Renal cortical epithelial cell (primary cell): ENCODE measurements at regions not wholly inside any gene's neighbourhood (a gene's known extent, or its start where the extent isn't known, plus 50 kb on each side); places are given as distances from the start of the nearest gene placed in this dataset.
"Not testable (repeated sequence)": the region's sequence is repeated elsewhere in the genome, so short reads cannot be mapped to it uniquely, and the experiment has no call there.

ENCODE experiments used
- DNase-seq: peaks from one replicate; pipeline ENCODE4 v3.0.0-alpha.2; 2011; ENCODE audit warnings: low read depth

DNA sequence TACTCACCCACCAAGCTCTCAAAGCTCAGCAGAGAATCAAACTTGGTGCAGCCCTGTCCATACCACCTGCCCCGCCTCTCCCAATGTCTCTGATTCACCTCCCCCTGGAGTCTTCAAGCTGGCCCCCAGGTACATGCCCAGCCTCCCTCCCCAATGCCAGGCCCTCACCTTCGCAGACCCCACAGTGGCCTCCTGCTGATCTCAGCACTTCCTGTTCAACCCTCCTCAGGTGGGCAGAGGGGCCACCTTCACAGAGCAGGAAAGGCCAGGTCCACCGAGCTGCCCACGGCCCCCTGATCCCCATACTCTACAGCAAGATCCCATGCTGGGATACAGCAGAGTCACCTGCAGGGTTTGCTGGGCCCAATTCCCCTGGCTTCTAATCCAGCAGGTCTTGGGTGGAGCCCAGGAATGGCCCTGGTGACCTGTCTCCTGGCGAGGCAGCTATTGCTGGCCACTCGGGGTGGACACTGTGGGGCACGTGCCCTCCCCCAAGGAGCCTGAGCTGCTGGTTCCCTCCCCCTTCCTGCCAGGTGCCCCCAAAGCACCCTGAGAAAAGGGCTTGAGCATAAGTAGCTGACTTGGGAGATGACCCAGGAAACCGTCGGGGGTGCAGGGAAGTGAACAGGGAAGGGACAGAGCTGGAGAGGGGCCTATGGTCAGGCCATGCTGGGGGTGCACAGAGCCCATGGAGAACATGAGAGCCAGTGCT is 150.7 kb downstream of the BRD1 start:
- no peak for DNase-seq

DNA sequence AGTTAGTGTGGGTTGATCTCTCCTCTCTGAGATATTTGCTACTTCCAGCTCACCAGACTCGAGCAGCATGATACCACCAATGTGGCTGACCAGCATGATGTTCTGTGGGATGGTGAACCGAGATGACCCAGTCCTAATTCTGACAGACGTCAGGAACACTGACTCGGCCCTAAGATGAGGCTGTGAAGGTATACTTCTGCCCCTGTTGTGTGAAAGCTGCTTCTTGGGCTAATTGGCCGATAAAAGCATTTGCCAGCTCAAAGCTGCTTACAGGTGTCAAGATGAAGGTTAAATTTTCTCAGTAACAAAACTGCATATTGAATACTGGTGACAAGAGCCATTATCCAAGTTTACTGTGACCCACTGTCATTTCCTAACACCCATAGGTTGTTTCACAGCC is 151.4 kb downstream of the BRD1 start:
- no peak for DNase-seq

DNA sequence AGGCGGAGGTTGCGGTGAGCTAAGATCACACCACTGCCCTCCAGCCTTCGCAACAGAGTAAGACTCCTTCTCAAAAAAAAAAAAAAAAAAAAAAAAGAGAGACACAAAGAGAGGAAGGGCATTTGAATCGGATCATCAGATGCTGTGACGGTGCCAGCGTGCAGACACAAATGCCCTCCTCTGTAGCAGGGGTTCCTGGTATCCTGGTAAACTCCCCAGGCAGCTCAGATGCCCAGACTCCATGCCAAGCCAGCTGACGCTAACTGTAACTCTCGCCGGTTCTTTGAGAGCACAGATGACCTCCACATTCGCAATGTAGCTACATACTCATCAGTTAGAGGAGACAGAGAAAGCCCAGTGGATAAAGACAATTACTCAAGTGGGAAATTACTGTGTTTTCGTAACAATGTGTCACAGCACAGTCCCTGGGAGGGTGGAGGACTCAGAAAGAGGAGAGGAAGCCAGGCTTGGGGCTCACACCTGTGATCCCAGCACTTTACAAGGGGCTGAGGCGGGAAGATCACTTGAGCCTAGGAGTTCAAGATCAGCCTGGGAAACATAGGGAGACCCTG is 153.1 kb downstream of the BRD1 start:
- no peak for DNase-seq

DNA sequence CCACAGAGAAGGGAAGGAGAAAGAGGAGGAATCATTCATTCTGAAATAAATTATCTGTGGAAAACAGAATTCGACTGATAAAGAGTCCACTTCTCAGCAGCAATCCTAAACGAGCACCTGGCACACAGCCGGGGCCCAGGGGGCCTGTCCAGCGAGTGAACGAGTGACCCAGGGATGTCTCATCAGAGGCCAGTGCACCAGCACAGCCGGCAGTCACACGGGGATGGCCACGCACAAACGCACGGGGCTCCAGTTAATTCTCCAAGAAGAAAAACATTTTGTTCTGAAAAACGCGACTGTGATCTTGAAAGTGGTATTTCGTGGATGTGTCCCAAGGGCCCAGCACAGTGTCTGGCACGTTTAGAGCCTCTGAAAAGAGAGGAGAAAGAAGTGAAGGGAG is 154.6 kb downstream of the BRD1 start:
- no peak for DNase-seq

DNA sequence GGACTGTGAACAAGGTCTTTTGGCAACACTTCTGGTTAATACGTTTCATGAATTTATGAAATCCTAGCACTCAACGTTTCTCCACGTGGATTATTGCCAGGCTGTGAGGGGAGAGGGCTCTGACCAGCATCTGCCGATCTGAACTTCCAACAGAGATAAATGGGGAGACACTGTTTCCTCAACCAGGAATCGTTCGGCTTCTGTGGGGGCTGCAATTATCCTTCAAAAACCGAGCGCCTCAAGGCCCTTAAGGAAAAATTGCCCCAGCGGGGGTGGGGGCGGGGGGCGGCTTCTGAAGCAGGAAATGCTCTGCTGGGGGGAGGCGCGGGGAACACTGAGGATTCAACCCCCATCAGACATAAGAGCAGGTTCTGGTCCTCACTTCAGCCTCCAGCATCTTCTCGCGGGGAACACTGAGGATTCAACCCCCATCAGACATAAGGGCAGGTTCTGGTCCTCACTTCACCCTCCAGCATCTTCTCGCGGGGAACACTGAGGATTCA is 155.6 kb downstream of the BRD1 start:
- DNase-seq = no peak

DNA sequence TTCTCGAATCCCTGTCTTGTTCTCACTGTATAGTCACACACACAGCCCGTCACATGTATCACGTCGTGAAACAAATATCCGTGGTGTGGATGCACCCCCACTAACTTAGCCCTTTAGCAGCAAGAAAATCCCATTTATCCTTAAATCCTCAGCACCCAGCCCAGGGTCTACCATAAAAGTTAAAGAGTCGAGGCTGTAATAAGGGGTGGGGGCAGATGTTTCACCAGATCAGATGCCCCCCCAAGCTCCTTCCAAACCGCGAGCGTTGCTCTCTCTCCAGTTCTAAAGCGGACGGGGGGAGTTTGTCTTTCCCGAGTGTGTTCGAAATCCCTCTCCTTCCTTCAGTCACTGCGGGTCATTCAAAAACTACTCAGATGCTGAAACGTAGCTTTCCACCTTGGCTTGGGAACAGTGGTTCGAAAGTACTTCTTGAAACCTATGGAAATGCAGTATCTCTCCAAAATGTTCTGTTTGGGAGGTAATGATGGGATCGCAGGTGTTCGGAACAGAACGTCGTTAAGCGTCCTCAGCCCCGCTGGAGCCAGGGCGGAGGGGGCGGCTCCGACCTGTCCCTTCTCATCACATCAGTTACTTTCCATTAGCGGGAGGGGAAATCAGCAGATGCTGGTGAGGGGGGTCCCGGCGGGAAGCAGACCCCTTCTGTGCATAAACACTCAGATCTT is 156.2 kb downstream of the BRD1 start:
- DNase-seq = no peak

DNA sequence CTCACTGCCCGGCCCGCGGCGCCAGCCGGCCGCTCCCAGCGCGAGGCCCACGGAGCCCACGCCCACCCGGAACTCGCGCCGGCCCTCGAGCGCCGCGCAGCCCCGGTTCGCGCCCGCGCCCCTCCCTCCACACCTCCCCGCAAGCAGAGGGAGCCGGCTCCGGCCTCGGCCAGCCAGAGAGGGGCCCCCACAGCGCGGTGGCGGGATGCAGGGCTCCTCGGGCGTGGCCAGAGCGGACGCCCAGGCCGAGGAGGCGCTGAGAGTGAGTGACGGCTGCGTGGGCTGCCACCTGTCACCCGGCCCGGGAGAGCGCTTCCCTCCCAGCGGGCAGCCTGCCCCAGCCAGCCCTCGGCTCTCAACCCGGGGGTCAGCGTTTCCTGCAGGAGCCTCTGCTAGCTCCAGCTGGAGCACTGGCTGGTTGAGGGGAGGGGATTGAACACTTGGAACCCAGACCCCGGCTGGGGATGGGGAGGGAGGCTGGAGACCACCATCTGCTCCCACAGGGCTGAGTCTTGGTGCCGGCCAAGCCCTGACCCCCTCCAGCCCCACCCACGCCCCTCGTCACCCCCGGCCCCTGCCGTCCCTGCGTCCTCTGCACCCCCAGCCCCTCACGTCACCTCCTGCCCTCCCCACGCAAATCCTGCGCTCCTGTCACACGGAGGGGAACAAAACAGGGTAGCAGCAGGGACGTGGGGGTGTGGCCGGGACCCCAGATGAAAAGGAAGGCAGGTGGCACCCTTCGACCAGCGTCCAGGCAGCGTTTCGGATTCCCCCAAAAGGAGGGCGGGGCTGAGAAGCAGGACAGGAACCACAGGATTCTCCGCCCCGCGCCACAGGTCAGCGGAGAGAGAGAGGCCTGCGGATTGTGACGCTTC is 157.0 kb downstream of the BRD1 start:
- DNase-seq = no peak

DNA sequence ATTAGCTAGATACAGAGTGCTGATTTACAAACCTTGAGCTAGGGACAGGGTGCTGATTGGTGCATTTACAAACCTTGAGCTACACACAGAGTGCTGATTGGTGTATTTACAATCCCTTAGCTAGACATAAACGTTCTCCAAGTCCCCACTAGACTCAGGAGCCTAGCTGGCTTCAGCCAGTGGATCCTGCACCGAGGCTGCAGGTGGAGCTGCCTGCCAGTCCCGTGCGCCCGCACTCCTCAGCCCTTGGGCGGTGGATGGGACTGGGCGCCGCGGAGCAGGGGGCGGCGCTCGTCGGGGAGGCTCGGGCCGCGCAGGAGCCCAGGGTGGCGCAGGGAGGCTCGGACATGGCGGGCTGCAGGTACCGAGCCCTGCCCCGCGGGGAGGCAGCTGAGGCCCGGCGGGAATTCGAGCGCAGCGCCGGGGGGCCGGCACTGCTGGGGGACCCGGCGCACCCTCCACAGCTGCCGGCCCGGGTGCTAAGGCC is 157.7 kb downstream of the BRD1 start:
- not testable (repeated sequence) for DNase-seq

DNA sequence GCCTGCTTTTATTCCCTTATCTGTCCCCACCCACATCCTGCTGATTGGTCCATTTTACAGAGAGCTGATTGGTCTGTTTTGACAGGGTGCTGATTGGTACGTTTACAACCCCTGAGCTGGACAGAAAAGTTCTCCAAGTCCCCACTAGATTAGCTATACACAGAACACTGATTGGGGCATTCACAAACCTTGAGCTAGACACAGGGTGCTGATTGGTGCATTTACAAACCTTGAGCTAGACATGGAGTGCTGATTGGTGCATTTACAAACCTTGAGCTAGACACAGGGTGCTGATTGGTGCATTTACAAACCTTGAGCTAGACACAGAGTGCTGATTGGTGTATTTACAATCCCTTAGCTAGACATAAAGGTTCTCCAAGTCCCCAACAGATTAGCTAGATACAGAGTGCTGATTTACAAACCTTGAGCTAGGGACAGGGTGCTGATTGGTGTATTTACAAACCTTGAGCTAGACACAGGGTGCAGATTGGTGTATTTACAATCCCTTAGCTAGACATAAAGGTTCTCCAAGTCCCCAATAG is 158.2 kb downstream of the BRD1 start:
- DNase-seq = not testable (repeated sequence)

DNA sequence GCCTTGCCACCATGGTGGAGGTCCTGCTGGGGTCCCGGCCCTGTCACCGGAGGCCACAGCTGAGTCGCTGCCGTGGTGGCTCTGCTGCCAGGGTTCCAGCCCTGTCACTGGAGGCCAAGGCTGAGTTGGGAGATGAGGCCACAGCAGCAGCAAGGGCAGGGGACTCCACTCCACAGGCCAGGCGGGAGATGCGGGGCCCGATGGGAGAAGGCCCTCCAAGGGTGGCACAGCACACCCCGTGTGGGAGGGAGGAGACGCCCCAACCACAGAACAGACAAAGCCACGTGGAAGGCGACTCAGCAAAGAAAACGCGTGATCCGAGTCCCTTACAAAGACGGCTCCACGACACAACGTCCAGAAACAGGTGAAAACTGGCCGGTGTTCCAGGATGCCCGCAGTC is 159.3 kb downstream of the BRD1 start:
- no peak for DNase-seq

DNA sequence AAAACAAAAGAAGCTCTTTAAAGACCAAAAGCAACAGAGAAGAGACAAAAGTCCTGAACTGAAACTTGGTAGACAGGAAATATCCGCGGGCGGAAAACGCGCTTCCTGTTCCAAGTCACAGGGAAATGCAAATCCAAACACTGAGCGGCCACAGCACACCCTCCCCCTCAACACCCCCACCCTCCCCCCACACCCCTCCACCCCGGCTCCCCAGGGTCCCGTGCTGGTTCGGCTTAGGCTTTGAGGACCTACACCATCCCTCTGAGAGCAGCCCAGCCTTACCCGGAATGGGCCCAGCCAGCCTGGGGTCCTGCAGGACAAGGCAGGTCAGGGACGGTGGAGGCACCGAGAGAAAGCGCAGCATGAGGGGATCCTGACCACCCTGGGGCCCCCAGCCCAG is 160.4 kb downstream of the BRD1 start:
- no peak for DNase-seq

DNA sequence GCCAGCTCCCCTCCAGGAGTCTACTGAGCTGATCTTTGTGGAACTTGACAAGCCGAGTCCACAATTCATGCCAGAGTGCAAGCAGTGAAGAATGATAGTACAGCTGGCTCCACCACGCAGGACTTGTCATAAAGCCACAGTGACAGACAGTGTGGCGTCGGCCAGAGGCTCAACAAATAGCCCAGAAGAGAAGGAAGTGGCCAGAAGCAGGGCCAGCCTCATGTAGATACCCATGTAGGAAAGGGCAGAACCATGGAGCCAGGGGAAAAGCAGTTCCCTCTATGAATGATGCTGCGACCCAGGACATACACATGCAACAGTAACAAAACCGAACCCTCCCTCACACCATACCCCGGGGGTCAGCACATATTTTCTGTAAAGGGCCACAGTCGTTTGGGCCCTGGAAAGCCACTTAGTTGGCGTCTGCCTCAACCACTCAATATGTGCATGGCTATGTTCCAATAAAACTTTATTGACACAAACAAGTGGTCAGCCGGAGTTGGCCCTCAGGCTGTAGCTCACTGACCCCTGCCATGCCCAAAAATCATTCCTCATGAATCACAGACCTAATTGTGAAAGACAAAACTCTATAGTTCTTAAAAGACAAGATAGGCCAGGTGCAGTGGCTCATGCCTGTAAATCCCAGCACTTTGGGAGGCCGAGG is 161.4 kb downstream of the BRD1 start:
- DNase-seq = no peak

DNA sequence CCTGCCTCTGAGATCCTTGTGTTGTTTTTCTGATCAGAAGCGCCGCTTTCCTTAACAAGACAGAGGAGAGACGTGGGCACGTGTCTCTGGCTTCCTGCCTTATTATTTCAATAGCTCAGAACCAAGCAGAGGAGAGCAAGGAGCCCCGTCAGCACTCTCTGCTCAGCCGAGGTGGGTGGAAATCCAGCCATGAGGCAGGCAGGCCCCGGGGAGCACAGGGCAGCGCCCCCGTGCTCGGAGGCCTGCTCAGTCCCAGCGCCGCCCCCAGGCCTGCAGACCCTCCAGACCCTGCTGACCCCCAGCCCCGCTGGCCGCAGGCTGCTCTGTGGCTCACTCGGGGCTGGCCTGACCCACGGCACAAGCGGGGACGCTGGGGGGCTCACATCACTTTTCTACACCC is 162.8 kb downstream of the BRD1 start:
- no peak for DNase-seq

DNA sequence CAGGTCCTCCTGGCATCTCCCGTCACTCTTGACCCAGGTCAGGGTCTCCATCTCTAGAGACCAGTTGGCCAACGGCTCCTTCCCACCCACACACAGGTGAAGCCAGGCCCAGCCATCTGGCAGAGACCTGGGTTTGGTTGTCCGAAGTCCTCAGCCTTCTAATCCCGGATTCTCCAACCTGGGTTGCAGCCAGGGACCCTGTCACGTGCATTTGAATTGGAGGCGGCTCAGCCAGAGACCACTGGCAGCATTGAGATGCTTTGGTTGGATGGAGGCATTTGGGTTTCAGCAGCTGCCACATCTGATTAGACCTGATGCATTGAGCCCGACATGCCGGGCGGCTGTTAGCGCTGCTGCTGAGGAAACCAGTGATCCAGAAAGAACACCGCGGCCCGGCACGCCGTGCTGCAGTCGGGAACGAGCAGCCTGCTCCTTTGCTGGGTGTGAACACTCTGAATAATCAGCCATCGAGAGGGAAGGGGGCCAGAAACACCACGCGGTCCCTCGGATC is 163.2 kb downstream of the BRD1 start:
- DNase-seq = no peak

DNA sequence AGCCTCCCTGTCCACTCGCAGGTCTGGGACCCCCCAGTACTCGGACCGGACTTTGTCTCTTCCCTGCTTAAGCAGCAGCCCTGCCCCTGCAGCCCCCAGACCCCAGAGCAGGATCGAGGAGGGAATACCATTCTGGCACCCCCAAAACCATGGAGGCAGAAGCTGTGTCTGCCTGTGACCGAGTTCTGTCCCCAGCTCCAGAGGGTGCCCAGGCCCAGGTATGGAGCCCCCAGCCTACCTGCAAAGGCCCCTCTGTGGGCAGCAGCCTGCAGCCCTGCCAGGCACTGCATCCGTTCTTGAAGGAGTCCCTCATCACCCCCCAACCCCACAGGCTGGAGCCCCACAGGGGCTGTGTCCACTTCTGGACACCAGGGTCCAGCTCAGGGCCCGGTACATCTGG is 163.8 kb downstream of the BRD1 start:
- DNase-seq = no peak

DNA sequence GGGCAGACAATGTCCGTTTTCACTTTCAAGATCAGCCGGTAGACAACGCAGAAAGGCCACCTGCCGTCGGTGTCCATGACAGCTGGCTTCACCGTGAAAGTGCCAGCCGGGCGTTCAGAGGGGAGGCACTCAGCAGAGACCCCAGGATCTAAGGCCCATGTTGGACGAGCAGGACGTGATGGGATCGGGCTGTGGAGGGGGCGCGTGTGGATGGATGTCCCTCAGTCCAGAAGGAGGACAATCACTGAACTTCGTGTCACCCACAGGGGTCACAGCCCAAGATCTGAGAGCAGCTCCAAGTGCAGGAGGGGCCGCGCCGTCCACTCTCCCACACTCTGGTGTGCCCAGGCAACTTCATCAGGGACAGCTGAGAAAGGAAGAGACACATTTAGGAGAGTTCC is 164.4 kb downstream of the BRD1 start:
- no peak for DNase-seq

DNA sequence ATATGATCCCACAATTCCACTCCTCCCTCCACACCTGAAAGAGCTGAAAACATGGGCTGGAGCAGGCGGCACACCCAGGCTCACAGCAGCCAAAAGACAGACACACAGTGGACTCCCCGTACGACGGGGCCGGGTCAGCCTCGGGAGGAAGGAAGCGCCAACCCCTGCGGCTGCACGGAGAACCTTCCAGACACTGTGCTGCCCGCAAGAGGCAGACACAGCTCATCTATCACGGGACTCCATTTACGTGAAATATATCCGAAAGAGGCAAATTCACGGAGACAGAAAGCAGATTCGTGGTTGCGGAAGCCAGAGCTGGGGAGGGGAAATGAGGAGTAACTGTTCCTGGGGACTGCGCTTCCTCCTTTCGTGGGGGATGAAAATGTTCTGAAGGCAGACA is 165.0 kb downstream of the BRD1 start:
- no peak for DNase-seq

DNA sequence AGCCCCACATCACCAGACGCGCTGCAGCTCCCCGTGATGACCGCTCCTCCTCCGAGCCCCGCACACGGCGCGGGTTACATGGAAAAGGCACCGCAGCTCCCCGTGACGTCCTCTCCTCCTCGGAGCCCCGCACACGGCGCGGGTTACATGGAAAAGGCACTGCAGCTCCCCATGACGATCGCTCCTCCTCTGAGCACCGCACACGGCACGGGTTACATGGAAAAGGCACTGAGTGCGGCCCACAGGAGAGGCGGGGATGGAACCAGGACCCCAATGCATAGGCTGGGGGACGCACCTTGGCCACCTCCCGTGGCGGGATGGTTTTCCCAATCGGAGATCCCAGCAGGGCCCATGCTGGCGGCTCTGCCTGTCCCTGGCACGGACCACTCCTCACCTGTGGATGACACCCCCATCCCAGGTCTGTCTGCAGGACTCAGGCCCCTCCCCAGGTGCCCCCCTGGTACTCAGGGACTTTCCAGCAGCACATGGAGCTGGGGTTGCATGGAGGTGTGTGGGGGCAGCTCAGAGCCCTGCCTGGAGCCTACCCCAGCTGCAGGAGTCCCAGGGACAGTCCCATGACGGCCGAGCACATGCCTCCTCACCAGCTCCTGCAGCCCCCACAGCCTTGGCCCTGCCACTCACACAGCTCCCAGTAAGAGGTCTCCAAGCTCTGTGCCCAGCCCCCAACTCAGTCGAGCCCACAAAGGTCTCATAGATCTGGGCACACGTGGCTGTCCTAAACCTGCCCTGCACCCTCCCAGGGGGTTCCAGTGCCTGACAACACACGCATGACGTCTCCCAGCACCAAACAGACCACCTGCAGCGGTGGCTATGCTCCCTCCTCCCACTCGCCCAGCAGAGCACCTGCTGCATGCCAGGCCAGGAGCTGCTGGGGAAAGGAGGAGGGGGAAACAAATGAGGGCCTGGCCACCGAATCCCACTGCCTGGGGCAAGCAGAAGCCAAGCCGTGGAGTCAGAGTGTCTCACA is 166.6 kb downstream of the BRD1 start:
- DNase-seq = no peak

DNA sequence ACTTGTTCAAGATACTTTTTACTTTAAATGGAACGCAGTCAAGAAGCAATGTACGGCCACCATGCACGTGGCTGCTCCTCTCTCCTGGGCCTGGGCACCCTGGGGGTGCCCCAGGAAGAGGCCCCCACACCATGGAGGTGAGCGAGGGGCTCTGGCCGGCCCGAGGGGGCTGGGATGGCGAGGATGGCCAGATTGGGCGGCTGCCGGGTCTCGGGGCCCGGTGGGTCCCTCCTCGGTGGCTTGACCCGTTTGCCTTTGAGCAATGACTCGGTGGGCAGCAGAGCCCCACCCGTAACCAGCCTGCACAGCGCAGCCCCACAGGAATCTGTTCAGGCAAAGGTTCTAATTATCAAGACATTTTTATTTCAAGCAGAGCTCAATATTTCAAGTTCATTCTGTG is 167.4 kb downstream of the BRD1 start:
- DNase-seq = no peak

DNA sequence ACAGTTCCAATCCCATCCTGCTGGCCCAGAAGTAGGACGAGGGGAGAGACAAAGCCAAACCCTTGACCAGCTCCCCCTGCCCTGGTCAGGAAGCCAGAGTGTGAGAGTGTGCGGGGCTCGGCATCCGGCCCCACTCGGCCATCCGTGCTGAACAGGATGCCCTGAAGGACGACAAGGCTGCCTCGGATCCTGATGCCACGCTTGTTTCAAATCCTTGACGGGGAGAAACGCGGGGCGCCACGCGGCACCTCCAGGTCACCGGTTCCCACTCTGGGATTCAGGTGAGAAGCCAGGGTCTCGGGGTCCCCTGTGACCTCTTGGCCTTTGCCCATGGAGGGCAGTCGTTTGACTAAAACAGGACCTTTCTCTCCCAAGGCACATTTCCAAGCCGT is 167.8 kb downstream of the BRD1 start:
- no peak for DNase-seq
